ENCODE measurements at regions not wholly inside any gene's neighbourhood (a gene's known extent, or its start where the extent isn't known, plus 50 kb on each side); places are given as distances from the start of the nearest gene placed in this dataset.
"Not testable (repeated sequence)": the region's sequence is repeated elsewhere in the genome, so short reads cannot be mapped to it uniquely, and the experiment has no call there.

DNA sequence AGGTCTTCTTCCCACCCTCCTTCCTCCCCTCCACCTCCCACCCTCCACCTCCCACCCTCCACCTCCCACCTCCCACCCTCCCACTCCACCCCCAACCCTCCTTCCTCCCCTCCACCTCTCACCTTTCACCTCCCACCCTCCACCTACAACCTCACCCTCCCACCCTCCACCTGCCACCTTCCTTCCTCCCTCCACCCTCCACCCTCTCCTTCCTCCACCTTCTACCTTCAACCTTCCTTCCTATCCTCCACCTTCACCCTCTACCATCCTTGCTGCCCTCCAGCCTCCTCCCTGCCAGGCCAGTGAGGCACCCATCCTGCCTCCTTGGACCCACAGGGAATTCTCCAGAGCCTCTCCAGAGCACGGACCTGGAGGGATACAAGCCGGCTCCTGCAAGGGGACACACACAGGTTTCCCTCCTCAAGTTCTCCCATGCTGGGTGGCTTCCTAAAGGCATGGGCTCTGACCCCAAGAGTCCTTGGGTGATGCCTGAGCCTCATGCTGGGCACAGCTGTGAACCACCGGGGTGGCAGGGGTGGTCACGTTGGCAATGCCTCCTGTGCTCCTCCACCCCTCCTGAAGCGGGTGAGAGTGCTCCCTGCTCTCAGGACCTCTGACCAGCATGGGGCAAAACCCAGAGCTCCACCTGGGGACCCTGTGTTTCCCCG is 293.0 kb downstream of the NDUFA10 start:
- no peak overlapping the region for H3K4me3 ChIP-seq (ENCODE audit: control insufficient read depth in 1 of 7, extremely low read depth in 1 of 7, insufficient read depth in 4 of 7, low read depth in 2 of 7, low read length in 6 of 7)
- WGBS (ENCODE audit: insufficient coverage): 96% methylated on average over 5 of the region's 6 CpGs
- no peak for DNase-seq
- CTCF ChIA-PET: no interaction called here
- no peak overlapping the region for H3K27ac ChIP-seq (ENCODE audit: insufficient read depth in 1 of 2, low read depth in 1 of 2, low read length in 2 of 2, poor library complexity in 1 of 2, severe bottlenecking in 2 of 2)
- H3K36me3 ChIP-seq (ENCODE audit: control insufficient read depth in 4 of 4, insufficient read depth in 4 of 4, low read length in 3 of 4): no peaks in the 10 kb centered on the region
- POLR2A ChIA-PET: no interaction called here
- H3K27me3 ChIP-seq (replicated peaks in 2 of 5; ENCODE audit: control insufficient read depth in 4 of 5, insufficient read depth in 5 of 5, low read length in 4 of 5): no peaks in the 10 kb centered on the region
- no peaks in the 10 kb centered on the region for H3K4me1 ChIP-seq (ENCODE audit: control extremely low read depth in 1 of 4, control insufficient read depth in 4 of 4, insufficient read depth in 4 of 4, low read length in 3 of 4)
- H3K9me3 ChIP-seq (ENCODE audit: control extremely low read depth in 1 of 5, control insufficient read depth in 4 of 5, insufficient read depth in 2 of 5, low read depth in 1 of 5, low read length in 4 of 5): peaks cover 0 to 10% (median 9%) of the 10 kb centered on the region in 5 experiments

- Histone ChIP-seq H3K4me3 (ENCODE audit: control insufficient read depth in 1 of 7, extremely low read depth in 1 of 7, insufficient read depth in 4 of 7, low read depth in 2 of 7, low read length in 6 of 7) (no peak overlapping the region), H3K27ac (ENCODE audit: insufficient read depth in 1 of 2, low read depth in 1 of 2, low read length in 2 of 2, poor library complexity in 1 of 2, severe bottlenecking in 2 of 2) (no peak overlapping the region), H3K36me3 (ENCODE audit: control insufficient read depth in 4 of 4, insufficient read depth in 4 of 4, low read length in 3 of 4) (no peaks in the 10 kb centered on the region), H3K27me3 (replicated peaks in 2 of 5; ENCODE audit: control insufficient read depth in 4 of 5, insufficient read depth in 5 of 5, low read length in 4 of 5) (no peaks in the 10 kb centered on the region), H3K9me3 (ENCODE audit: control extremely low read depth in 1 of 5, control insufficient read depth in 4 of 5, insufficient read depth in 2 of 5, low read depth in 1 of 5, low read length in 4 of 5) (peaks cover 0 to 10% (median 9%) of the 10 kb centered on the region in 5 experiments), H3K4me1 (ENCODE audit: control extremely low read depth in 1 of 4, control insufficient read depth in 4 of 4, insufficient read depth in 4 of 4, low read length in 3 of 4) (no peaks in the 10 kb centered on the region)
- POLR2A ChIA-PET: no interaction called here
- CTCF ChIA-PET: interaction anchor here (0.7 kb wide), 1 partner anchor 153 kb away, joined by 3 read pairs; no protein-coding TSS in a partner anchor
- DNase-seq: no peak
- 92% methylated on average over 10 of the region's 10 CpGs for WGBS (ENCODE audit: insufficient coverage)
Observed at GRCh38 chr2:239731422-239731821, 293.7 kb downstream of the NDUFA10 start.

DNA sequence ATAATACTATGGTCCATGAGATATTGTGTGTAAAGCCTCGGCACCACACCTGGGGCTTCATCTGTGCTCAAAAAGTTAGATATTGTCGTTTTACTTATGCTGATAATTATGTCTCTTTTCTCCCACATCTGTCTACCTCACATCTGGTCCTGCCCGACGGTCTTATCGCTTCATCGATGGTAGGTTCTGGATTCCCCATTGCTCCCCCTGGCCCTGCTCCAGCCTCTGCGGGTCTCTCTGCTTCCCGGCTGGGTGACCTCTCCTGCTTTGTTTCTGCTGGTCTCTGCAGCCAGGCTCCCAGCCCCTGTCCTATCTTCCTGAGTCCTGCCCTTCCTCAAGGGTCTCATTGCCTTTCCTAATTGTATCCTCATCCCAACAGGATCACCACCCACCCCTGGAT is 294.2 kb downstream of the NDUFA10 start:
- ChIA-PET CTCF (no interaction called here), POLR2A (no interaction called here)
- H3K4me3 ChIP-seq (ENCODE audit: control insufficient read depth in 1 of 7, extremely low read depth in 1 of 7, insufficient read depth in 4 of 7, low read depth in 2 of 7, low read length in 6 of 7): no peak overlapping the region
- no peaks in the 10 kb centered on the region for H3K27me3 ChIP-seq (replicated peaks in 2 of 5; ENCODE audit: control insufficient read depth in 4 of 5, insufficient read depth in 5 of 5, low read length in 4 of 5)
- H3K36me3 ChIP-seq (ENCODE audit: control insufficient read depth in 4 of 4, insufficient read depth in 4 of 4, low read length in 3 of 4): no peaks in the 10 kb centered on the region
- H3K9me3 ChIP-seq (ENCODE audit: control extremely low read depth in 1 of 5, control insufficient read depth in 4 of 5, insufficient read depth in 2 of 5, low read depth in 1 of 5, low read length in 4 of 5): peaks cover 0 to 10% (median 9%) of the 10 kb centered on the region in 5 experiments
- DNase-seq: no peak
- WGBS (ENCODE audit: insufficient coverage): 93% methylated on average over 8 of the region's 8 CpGs
- no peak overlapping the region for H3K27ac ChIP-seq (ENCODE audit: insufficient read depth in 1 of 2, low read depth in 1 of 2, low read length in 2 of 2, poor library complexity in 1 of 2, severe bottlenecking in 2 of 2)
- no peaks in the 10 kb centered on the region for H3K4me1 ChIP-seq (ENCODE audit: control extremely low read depth in 1 of 4, control insufficient read depth in 4 of 4, insufficient read depth in 4 of 4, low read length in 3 of 4)

DNA sequence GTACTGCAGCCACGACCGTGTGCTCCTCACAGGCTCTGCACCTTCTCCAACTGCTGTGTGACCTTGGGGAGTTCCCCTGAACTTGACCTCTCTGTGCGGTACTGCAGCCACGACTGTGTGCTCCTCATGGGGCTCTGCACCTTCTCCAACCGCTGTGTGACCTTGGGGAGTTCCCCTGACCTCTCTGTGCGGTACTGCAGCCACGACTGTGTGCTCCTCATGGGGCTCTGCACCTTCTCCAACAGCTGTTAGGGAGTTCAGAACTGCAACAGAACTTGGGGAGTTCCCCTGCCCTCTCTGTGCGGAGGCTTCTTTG is 294.6 kb downstream of the NDUFA10 start:
- H3K4me3 ChIP-seq (ENCODE audit: control insufficient read depth in 1 of 7, extremely low read depth in 1 of 7, insufficient read depth in 4 of 7, low read depth in 2 of 7, low read length in 6 of 7); POLR2A ChIA-PET; H3K27ac ChIP-seq (ENCODE audit: insufficient read depth in 1 of 2, low read depth in 1 of 2, low read length in 2 of 2, poor library complexity in 1 of 2, severe bottlenecking in 2 of 2); CTCF ChIA-PET; H3K4me1 ChIP-seq (ENCODE audit: control extremely low read depth in 1 of 4, control insufficient read depth in 4 of 4, insufficient read depth in 4 of 4, low read length in 3 of 4); DNase-seq; H3K27me3 ChIP-seq (replicated peaks in 2 of 5; ENCODE audit: control insufficient read depth in 4 of 5, insufficient read depth in 5 of 5, low read length in 4 of 5); H3K36me3 ChIP-seq (ENCODE audit: control insufficient read depth in 4 of 4, insufficient read depth in 4 of 4, low read length in 3 of 4); H3K9me3 ChIP-seq (ENCODE audit: control extremely low read depth in 1 of 5, control insufficient read depth in 4 of 5, insufficient read depth in 2 of 5, low read depth in 1 of 5, low read length in 4 of 5): not testable (repeated sequence)
- WGBS (ENCODE audit: insufficient coverage): 91% methylated on average over 7 of the region's 8 CpGs

GRCh38 chr2:239729681-239730566 is 295.2 kb downstream of the NDUFA10 start:
- 94% methylated on average over 13 of the region's 22 CpGs for WGBS (ENCODE audit: insufficient coverage)
- Histone ChIP-seq H3K27me3 (replicated peaks in 2 of 5; ENCODE audit: control insufficient read depth in 4 of 5, insufficient read depth in 5 of 5, low read length in 4 of 5) (no peaks in the 10 kb centered on the region), H3K4me1 (ENCODE audit: control extremely low read depth in 1 of 4, control insufficient read depth in 4 of 4, insufficient read depth in 4 of 4, low read length in 3 of 4) (no peaks in the 10 kb centered on the region)

GRCh38 chr2:239729151-239729550 is 296.0 kb downstream of the NDUFA10 start:
- Histone ChIP-seq H3K27me3 (replicated peaks in 2 of 5; ENCODE audit: control insufficient read depth in 4 of 5, insufficient read depth in 5 of 5, low read length in 4 of 5) (no peaks in the 10 kb centered on the region), H3K4me1 (ENCODE audit: control extremely low read depth in 1 of 4, control insufficient read depth in 4 of 4, insufficient read depth in 4 of 4, low read length in 3 of 4) (no peaks in the 10 kb centered on the region), H3K4me3 (ENCODE audit: control insufficient read depth in 1 of 7, extremely low read depth in 1 of 7, insufficient read depth in 4 of 7, low read depth in 2 of 7, low read length in 6 of 7) (no peak overlapping the region), H3K36me3 (ENCODE audit: control insufficient read depth in 4 of 4, insufficient read depth in 4 of 4, low read length in 3 of 4) (no peaks in the 10 kb centered on the region), H3K27ac (ENCODE audit: insufficient read depth in 1 of 2, low read depth in 1 of 2, low read length in 2 of 2, poor library complexity in 1 of 2, severe bottlenecking in 2 of 2) (no peak overlapping the region), H3K9me3 (ENCODE audit: control extremely low read depth in 1 of 5, control insufficient read depth in 4 of 5, insufficient read depth in 2 of 5, low read depth in 1 of 5, low read length in 4 of 5) (peaks cover 0 to 6% (median 5%) of the 10 kb centered on the region in 5 experiments)
- ChIA-PET CTCF (no interaction called here), POLR2A (no interaction called here)
- WGBS (ENCODE audit: insufficient coverage): 98% methylated on average over 16 of the region's 17 CpGs
- DNase-seq: no peak

More at GRCh38 chr2:239729681-239730566, 295.2 kb downstream of the NDUFA10 start:
- Histone ChIP-seq H3K27ac (ENCODE audit: insufficient read depth in 1 of 2, low read depth in 1 of 2, low read length in 2 of 2, poor library complexity in 1 of 2, severe bottlenecking in 2 of 2) (no peak overlapping the region), H3K9me3 (ENCODE audit: control extremely low read depth in 1 of 5, control insufficient read depth in 4 of 5, insufficient read depth in 2 of 5, low read depth in 1 of 5, low read length in 4 of 5) (peaks cover 0 to 10% (median 9%) of the 10 kb centered on the region in 5 experiments), H3K4me3 (ENCODE audit: control insufficient read depth in 1 of 7, extremely low read depth in 1 of 7, insufficient read depth in 4 of 7, low read depth in 2 of 7, low read length in 6 of 7) (no peak overlapping the region), H3K36me3 (ENCODE audit: control insufficient read depth in 4 of 4, insufficient read depth in 4 of 4, low read length in 3 of 4) (no peaks in the 10 kb centered on the region)
- ChIA-PET POLR2A (no interaction called here), CTCF (no interaction called here)
- DNase-seq: no peak

- no peaks in the 10 kb centered on the region for H3K4me1 ChIP-seq (ENCODE audit: control extremely low read depth in 1 of 4, control insufficient read depth in 4 of 4, insufficient read depth in 4 of 4, low read length in 3 of 4)
- 97% methylated on average over 14 of the region's 15 CpGs for WGBS (ENCODE audit: insufficient coverage)
- H3K27me3 ChIP-seq (replicated peaks in 2 of 5; ENCODE audit: control insufficient read depth in 4 of 5, insufficient read depth in 5 of 5, low read length in 4 of 5): no peaks in the 10 kb centered on the region
- no peak for DNase-seq
- ChIA-PET CTCF (no interaction called here), POLR2A (no interaction called here)
- H3K36me3 ChIP-seq (ENCODE audit: control insufficient read depth in 4 of 4, insufficient read depth in 4 of 4, low read length in 3 of 4): no peaks in the 10 kb centered on the region
- no peak overlapping the region for H3K27ac ChIP-seq (ENCODE audit: insufficient read depth in 1 of 2, low read depth in 1 of 2, low read length in 2 of 2, poor library complexity in 1 of 2, severe bottlenecking in 2 of 2)
- H3K9me3 ChIP-seq (ENCODE audit: control extremely low read depth in 1 of 5, control insufficient read depth in 4 of 5, insufficient read depth in 2 of 5, low read depth in 1 of 5, low read length in 4 of 5): peaks cover 0 to 3% (median 2%) of the 10 kb centered on the region in 5 experiments
- H3K4me3 ChIP-seq (ENCODE audit: control insufficient read depth in 1 of 7, extremely low read depth in 1 of 7, insufficient read depth in 4 of 7, low read depth in 2 of 7, low read length in 6 of 7): no peak overlapping the region
Observed at GRCh38 chr2:239728751-239729150, 296.4 kb downstream of the NDUFA10 start.
